Peyer's patch (tissue), 4 donors: ENCODE measurements at regions not wholly inside any gene's neighbourhood (a gene's known extent, or its start where the extent isn't known, plus 50 kb on each side); places are given as distances from the start of the nearest gene placed in this dataset.

Experiments used
- CTCF ChIP-seq, 6 experiments: fragments of 450-650 bp in 4 of 6; fragments of 200-600 bp in 2 of 6; sonication (generic) in 1 of 6; IDR thresholded peaks; one replicate each; pipeline ENCODE4 v1.5.1; 2017 to 2019; ENCODE audit warnings: antibody characterized with exemption in 6 of 6, mild to moderate bottlenecking in 3 of 6, moderate library complexity in 1 of 6
- POLR2A ChIP-seq, 2 donors: fragments of 450-650 bp; IDR thresholded peaks; one replicate each; pipeline ENCODE4 v1.5.1; 2017; ENCODE audit warnings: antibody characterized with exemption in 2 of 2, mild to moderate bottlenecking in 2 of 2, moderate library complexity in 2 of 2

DNA sequence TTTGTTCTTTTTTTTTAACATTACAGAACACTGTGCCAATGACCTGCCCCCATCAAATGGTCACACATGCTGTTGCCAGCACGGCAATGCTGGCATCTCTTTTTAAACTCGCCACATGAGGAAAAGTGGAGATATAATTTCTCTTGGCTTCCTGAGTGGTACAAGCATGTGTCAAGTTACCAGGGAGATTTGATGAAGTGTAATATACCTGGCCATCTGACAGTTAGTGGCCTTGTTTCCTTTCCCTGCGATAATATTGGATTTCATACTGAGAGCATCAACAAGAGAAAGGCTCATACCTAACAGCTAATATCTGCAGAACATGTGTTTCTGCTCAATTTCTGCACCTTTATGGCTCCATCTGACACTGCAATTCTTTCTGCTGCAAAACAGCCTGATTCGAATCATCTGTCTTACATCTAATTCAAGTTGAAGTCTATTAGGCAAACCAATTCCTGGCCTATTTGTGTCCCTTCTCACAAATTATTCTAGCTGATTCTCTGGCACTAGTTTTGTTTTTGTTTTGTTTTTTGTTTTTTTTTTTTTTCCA is 519.5 kb downstream of the PREX1 start:
- TF ChIP-seq CTCF (IDR thresholded peaks at IDR 0.05) (no peak), POLR2A (IDR thresholded peaks at IDR 0.05) (no peak)
